ENCODE measurements at regions not wholly inside any gene's neighbourhood (a gene's known extent, or its start where the extent isn't known, plus 50 kb on each side); places are given as distances from the start of the nearest gene placed in this dataset.

DNA sequence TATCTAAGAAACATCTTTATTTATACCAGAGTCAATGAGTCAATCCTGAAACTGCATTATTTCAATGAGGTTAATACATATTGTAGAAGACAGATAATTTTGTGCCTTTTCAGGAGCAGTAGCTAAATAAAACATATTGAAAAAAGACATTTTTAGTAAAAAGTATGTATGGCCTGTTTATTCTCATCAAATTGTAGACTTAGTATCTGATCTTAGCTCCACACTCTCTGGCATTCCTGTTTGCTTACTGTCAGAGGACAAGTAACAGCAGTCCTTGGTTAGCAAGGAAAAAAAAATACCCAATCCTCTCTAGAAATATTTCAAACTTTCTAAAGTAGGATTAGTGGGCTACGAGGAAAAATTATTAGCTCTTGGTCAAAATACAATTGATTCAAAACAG, 50.5 kb upstream of the GUCY1A1 start:
- no peak for DNase-seq (ENCODE audit: extremely low read depth, low read depth, low spot score)

DNA sequence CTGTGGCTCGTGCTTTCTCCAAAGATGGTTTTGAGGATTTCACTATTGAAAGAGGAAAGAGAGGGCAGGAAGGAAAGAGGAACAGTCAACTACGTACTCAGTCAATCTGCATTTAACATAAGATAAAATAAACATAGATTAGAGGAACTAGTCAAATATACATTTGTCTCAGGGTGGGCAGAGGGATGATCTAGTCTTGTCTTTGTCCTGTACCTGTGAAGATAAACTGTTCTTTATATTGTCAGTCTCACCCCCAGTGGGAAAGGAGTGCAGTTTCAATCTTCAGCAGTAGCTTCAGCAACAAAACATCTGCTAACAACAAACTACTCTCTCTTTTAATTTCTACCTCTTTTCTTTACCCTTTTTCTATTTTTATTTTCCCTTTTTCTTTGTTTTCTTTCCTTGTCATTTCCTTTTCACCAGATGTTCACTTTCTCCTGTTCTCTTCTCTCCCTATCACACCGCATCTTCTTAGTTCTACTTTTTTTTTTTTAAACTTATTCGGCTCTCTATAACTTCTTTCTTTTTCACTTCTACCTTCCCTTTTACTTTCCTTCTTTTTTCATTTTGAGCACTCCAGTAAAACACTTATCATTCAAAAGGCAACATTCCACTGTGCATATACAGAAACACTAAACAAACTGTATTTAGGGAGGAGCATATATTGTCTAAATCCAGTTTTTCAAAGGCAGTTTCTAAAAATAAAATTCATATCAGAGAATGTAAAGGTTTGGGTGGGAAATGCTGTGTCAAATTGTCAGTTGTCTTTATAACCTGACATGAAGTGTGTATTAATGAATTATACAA, 51.4 kb upstream of the GUCY1A1 start:
- no peak for DNase-seq (ENCODE audit: extremely low read depth, low read depth, low spot score)

- DNase-seq (ENCODE audit: extremely low read depth, low read depth, low spot score): no peak
These were observed 52.4 kb upstream of the GUCY1A1 start for GRCh38 chr4:155614111-155614762.

- DNase-seq (ENCODE audit: extremely low read depth, low read depth, low spot score): no peak
These were observed 54.6 kb upstream of the GUCY1A1 start for GRCh38 chr4:155612074-155612473.

DNA sequence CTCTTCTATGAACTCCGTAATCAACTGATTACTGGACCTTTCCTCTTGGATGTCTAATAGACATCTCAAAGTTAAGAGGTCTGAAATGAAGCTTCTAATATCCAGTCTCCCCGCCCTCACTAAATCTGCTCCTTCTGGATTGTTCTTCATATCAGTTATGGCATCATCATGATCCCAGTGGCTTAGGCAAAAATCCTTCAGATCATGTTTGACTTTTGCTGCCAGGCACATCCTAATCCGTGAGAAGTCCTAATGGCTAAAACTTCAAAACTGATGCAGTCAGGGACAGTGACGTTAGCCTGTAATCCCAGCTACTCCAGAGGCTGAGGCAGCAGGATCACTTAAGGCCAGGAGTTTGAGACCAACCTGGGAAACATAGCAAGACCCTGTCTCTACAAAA, 55.1 kb upstream of the GUCY1A1 start:
- no peak for DNase-seq (ENCODE audit: extremely low read depth, low read depth, low spot score)

GRCh38 chr4:155610143-155610542, 56.5 kb upstream of the GUCY1A1 start:
- DNase-seq (ENCODE audit: extremely low read depth, low read depth, low spot score): no peak

- no peak for DNase-seq (ENCODE audit: extremely low read depth, low read depth, low spot score)
These were observed 57.1 kb upstream of the GUCY1A1 start for GRCh38 chr4:155609455-155610059.

DNA sequence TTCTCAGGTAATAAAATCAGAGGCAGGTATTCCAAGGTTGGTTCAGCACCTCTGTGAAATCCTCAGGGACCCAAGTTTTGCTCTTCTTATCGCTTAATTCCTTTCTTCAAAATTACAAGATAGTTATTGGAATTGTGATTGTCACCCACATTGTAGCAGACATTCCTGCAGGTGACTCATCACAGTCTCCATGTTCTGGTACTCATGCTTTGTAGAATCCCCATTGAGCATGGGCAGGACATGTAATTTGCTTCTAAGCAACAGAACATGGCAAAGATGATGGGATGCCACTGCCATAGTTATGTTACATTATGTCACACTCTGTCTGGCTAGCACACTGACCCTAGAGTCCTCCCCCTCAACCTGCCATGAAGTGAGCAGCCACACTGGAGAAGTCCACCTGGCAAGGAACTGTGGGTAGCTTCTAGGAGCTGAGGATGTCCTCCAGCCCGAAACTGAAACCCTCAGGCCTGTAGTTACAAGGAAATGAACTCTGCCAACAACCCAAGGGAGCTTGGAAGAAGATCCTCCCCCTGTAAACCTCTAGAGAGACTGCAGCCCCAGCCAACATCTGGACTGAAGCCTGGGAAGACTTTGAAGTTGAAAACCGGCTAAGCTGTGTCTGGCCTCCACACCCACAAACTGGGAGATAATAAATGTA, 58.3 kb upstream of the GUCY1A1 start:
- DNase-seq (ENCODE audit: extremely low read depth, low read depth, low spot score): no peak

- DNase-seq (ENCODE audit: extremely low read depth, low read depth, low spot score): no peak
These were observed 59.2 kb upstream of the GUCY1A1 start for GRCh38 chr4:155607481-155607880.

DNA sequence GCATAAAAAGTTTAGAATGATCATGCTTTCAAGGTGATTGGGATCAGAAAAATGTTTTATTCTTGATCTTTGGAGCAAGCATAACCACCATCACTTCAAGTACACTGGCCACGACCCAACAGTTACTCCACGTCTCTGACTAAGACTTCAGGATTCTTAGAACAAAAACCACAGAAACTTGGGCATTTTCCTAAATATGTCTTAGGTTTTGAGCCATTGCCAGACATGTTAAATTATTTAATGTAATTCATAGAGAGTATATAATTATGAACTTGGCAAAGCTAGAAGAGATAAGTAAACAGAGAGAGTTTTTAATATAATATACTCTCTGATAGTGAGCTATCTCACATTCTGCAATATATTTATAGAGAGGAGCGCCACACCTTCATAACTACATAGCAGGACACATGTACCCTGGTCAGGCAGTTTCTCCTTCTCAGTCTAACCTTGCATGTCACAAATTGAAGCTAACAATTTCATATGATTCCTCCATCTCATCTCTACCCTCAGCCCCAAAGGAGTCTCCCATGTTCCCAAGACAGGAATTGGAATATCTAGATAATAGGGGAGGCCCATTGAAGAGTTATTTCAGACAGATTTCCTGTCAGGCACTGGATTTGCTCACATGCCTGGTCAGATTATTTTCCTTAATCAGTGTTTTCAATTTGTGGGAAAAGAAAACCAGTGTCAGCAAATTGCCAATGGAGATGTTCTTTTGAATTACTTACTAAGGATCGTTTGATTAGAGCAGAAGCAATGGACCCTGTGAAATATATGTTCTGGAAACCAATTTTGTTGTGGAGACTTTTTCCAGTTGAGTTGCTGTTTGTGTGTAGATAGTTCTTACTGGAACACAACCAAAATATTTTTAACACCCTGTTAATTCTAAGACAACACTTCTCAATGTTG, 61.7 kb upstream of the GUCY1A1 start:
- no peak for DNase-seq (ENCODE audit: extremely low read depth, low read depth, low spot score)

DNA sequence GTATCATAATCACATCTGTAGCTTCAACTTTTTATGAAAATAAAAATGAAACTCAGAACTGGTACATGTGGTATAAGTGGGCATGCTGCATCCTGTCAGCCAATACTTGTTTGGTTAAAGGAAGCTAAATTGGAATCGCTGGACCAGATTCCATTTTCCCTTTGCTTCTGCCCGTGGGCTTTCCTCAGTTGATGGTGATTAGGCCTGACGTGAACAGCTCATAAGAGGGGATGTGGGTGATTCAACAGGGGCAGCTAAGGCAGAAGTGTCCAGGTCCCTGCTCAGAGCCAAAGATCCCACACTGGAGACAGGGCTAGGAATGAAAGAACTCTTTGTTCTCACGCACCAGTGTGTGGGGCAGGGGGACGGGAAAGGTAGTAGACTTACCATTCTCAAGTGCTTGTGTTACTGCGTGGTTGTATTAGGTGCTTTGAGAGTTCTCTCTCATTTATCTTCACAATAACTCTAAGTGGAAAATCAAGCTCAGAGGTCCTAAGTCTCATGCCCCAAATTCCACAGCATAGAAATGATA, 63.2 kb upstream of the GUCY1A1 start:
- DNase-seq (ENCODE audit: extremely low read depth, low read depth, low spot score): no peak

- no peak for DNase-seq (ENCODE audit: extremely low read depth, low read depth, low spot score)
These were observed 64.1 kb upstream of the GUCY1A1 start for GRCh38 chr4:155602351-155603140.

- DNase-seq (ENCODE audit: extremely low read depth, low read depth, low spot score): no peak
These were observed 66.4 kb upstream of the GUCY1A1 start for GRCh38 chr4:155600244-155600643.

GRCh38 chr4:155599596-155599995, 67.1 kb upstream of the GUCY1A1 start:
- DNase-seq (ENCODE audit: extremely low read depth, low read depth, low spot score): no peak

GRCh38 chr4:155599085-155599484, 67.6 kb upstream of the GUCY1A1 start:
- no peak for DNase-seq (ENCODE audit: extremely low read depth, low read depth, low spot score)

GRCh38 chr4:155597933-155598451, 68.7 kb upstream of the GUCY1A1 start:
- no peak for DNase-seq (ENCODE audit: extremely low read depth, low read depth, low spot score)

GRCh38 chr4:155597281-155597680, 69.4 kb upstream of the GUCY1A1 start:
- no peak for DNase-seq (ENCODE audit: extremely low read depth, low read depth, low spot score)

DNA sequence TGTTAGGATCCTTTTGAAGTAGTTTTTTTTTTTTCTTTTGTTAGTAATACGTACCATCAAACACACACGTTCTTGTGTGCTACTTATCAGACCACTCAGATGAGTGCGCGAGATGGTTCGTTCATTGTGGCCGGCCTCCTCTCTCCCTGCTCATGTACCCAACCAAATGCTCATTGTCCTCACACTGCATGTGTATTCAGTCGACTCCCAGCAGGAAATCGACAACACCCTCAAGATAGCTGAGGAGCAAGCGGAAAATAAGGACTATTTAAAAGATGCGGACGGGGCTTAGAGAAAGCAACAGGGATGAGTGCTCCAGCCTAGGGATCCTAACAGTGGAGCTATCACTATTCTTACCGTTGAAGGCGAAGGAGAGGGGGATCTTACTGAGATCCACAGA, 72.9 kb upstream of the GUCY1A1 start:
- DNase-seq (ENCODE audit: extremely low read depth, low read depth, low spot score): no peak

DNA sequence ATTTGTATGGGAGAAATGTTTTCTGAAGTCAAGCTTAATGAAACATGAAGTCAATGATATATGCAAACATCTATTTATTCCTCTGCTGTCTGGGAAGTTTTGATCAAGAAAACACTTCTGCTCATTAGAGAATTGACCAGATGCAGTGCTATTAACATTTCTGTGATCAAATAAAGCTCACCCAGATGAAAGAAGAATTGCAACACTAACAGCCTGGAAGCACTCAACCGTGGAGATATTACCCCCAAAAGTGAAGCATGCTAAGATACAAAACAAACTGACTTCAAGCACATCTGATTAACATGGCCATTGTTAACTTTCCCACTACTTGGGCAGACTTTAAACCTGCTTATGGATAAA, 73.7 kb upstream of the GUCY1A1 start:
- no peak for DNase-seq (ENCODE audit: extremely low read depth, low read depth, low spot score)

Data from glomerular endothelial cell (primary cell).